Right lobe of liver (tissue), 4 donors: ENCODE measurements at regions not wholly inside any gene's neighbourhood (a gene's known extent, or its start where the extent isn't known, plus 50 kb on each side); places are given as distances from the start of the nearest gene placed in this dataset.

Experiments
- CTCF ChIP-seq, 4 donors: fragments of 200-600 bp in 3 of 4; fragments of 450-650 bp in 1 of 4; IDR thresholded peaks; one replicate each; pipeline versions ENCODE4 v1.5.1 to v1.8.0; 2016 to 2022; ENCODE audit warnings: antibody characterized with exemption in 4 of 4, mild to moderate bottlenecking in 2 of 4
- POLR2A ChIP-seq: fragments of 450-650 bp; IDR thresholded peaks from one replicate; pipeline ENCODE4 v1.6.1; 2017; ENCODE audit warnings: antibody characterized with exemption, mild to moderate bottlenecking
- donor health status: DM: no; HTN: no; CAD: no.
- donor health status: DM: no; HTN: no; CAD: no.
- donor health status: DM: no; HTN: yes; CAD: no.

- TF ChIP-seq CTCF (IDR thresholded peaks at IDR 0.05) = no peak
- no peak for TF ChIP-seq POLR2A
Observed at GRCh38 chr15:37810381-37810780, 124.1 kb upstream of the TMCO5A start.
